ENCODE measurements at regions not wholly inside any gene's neighbourhood (a gene's known extent, or its start where the extent isn't known, plus 50 kb on each side); places are given as distances from the start of the nearest gene placed in this dataset.

- H3K27me3 Mint-ChIP-seq, result no peaks in the 10 kb centered on the region
- no peaks in the 10 kb centered on the region for H3K9me3 Mint-ChIP-seq
- no peaks in the 10 kb centered on the region for H3K4me1 Mint-ChIP-seq
- no peak overlapping the region for H3K27ac Mint-ChIP-seq
- H3K36me3 Mint-ChIP-seq (ENCODE audit: low read depth), result no peaks in the 10 kb centered on the region
- no peak for DNase-seq
- ChIA-PET POLR2A (no interaction called here), CTCF (no interaction called here)
- H3K4me3 Mint-ChIP-seq, result no peak overlapping the region
Observed at GRCh38 chr17:6343736-6344135, 91.2 kb downstream of the AIPL1 start.

GRCh38 chr17:6343191-6343590 lies 91.7 kb downstream of the AIPL1 start:
- POLR2A ChIA-PET, result no interaction called here
- DNase-seq, result no peak
- no peak overlapping the region for H3K27ac Mint-ChIP-seq
- H3K9me3 Mint-ChIP-seq, result no peaks in the 10 kb centered on the region
- no peak overlapping the region for H3K4me3 Mint-ChIP-seq
- CTCF ChIA-PET, result no interaction called here
- no peaks in the 10 kb centered on the region for H3K4me1 Mint-ChIP-seq
- no peaks in the 10 kb centered on the region for H3K36me3 Mint-ChIP-seq (ENCODE audit: low read depth)
- no peaks in the 10 kb centered on the region for H3K27me3 Mint-ChIP-seq

DNA sequence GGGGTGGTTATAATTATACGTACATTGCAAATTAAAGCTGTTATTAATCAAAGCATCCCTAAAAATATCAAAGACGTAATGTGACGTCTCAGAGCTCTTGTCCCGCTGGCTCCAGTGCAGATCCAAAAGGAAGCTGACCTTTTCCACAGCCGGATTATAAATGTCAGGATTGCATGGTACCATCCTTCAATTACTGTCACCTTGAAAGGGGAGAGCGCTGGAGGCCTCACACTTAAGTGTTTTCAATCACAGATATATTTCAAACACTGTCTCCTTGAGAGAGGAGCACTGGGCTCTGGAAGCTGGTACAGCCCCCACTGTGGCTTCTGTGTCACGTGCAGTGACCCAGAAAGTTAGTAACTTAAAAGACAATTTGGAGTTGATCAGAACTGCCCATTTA lies 94.2 kb downstream of the AIPL1 start:
- Mint-ChIP-seq H3K4me3 (no peak overlapping the region), H3K36me3 (ENCODE audit: low read depth) (no peaks in the 10 kb centered on the region), H3K4me1 (no peaks in the 10 kb centered on the region), H3K9me3 (no peaks in the 10 kb centered on the region), H3K27ac (no peak overlapping the region), H3K27me3 (no peaks in the 10 kb centered on the region)
- ChIA-PET POLR2A (no interaction called here), CTCF (no interaction called here)
- DNase-seq, result no peak

DNA sequence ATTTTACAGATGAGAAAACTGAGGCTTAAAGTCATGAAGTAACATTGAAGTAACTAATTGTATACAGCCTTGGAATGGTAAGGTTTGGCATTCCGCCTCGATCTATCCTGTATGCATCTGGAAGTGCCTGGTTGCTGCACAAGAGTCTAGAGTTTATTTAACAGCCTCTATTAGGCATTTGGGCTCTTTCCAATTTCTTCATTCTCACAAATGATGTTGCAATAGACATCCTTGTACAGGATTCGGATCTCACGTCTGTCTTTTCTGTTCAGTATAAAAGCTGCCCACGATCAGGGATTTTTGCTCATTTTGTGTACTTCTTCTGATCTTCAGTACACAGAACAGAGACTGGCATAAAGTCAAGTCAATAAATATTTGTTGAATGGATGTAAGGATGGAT lies 100.5 kb downstream of the AIPL1 start:
- Mint-ChIP-seq H3K4me3 (no peak overlapping the region), H3K9me3 (no peaks in the 10 kb centered on the region), H3K27ac (no peak overlapping the region), H3K4me1 (no peaks in the 10 kb centered on the region), H3K36me3 (ENCODE audit: low read depth) (no peaks in the 10 kb centered on the region), H3K27me3 (peaks cover 2% of the 10 kb centered on the region)
- CTCF ChIA-PET, result no interaction called here
- no peak for DNase-seq
- POLR2A ChIA-PET, result no interaction called here

DNA sequence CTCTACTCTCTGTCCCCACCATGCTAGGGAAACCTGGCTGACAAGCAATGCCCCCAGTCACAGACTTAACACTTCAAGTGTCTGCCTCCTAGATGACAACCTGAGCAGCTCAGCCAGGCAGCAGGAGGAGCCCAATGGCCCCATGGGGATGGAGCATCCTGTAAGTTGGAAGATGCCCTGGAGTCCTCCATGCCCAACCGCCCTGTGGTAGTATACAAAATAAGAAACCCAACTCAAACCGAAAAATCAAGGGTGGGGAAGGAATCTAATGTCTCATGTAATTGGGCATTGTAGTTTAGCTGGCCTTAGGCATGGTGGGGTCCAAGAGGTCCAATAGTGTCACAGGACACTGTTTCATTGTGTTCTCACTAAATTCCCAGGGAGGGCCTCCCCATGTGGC lies 104.0 kb downstream of the AIPL1 start:
- no peaks in the 10 kb centered on the region for H3K9me3 Mint-ChIP-seq
- no peak overlapping the region for H3K4me3 Mint-ChIP-seq
- CTCF ChIA-PET, result no interaction called here
- H3K36me3 Mint-ChIP-seq (ENCODE audit: low read depth), result no peaks in the 10 kb centered on the region
- H3K27ac Mint-ChIP-seq, result no peak overlapping the region
- POLR2A ChIA-PET, result no interaction called here
- DNase-seq, result no peak
- no peaks in the 10 kb centered on the region for H3K4me1 Mint-ChIP-seq
- H3K27me3 Mint-ChIP-seq, result peaks cover 6% of the 10 kb centered on the region

GRCh38 chr17:6328279-6328678 lies 106.6 kb downstream of the AIPL1 start:
- CTCF ChIA-PET, result no interaction called here

GRCh38 chr17:6327007-6327406 lies 107.9 kb downstream of the AIPL1 start:
- H3K9me3 Mint-ChIP-seq, result no peaks in the 10 kb centered on the region
- no peak for DNase-seq
- no peaks in the 10 kb centered on the region for H3K4me1 Mint-ChIP-seq
- peaks cover 6% of the 10 kb centered on the region for H3K27me3 Mint-ChIP-seq
- ChIA-PET POLR2A (no interaction called here), CTCF (no interaction called here)
- no peak overlapping the region for H3K27ac Mint-ChIP-seq
- H3K4me3 Mint-ChIP-seq, result no peak overlapping the region
- no peaks in the 10 kb centered on the region for H3K36me3 Mint-ChIP-seq (ENCODE audit: low read depth)

More at GRCh38 chr17:6328279-6328678, 106.6 kb downstream of the AIPL1 start:
- no peak overlapping the region for H3K27ac Mint-ChIP-seq
- no peaks in the 10 kb centered on the region for H3K36me3 Mint-ChIP-seq (ENCODE audit: low read depth)
- no peak overlapping the region for H3K4me3 Mint-ChIP-seq
- H3K27me3 Mint-ChIP-seq, result peaks cover 6% of the 10 kb centered on the region
- no peaks in the 10 kb centered on the region for H3K9me3 Mint-ChIP-seq
- POLR2A ChIA-PET, result no interaction called here
- no peaks in the 10 kb centered on the region for H3K4me1 Mint-ChIP-seq
- no peak for DNase-seq

- ChIA-PET POLR2A (no interaction called here), CTCF (no interaction called here)
- H3K36me3 Mint-ChIP-seq (ENCODE audit: low read depth), result no peaks in the 10 kb centered on the region
- no peaks in the 10 kb centered on the region for H3K4me1 Mint-ChIP-seq
- peaks cover 6% of the 10 kb centered on the region for H3K27me3 Mint-ChIP-seq
- no peaks in the 10 kb centered on the region for H3K9me3 Mint-ChIP-seq
- H3K4me3 Mint-ChIP-seq, result no peak overlapping the region
- no peak for DNase-seq
- H3K27ac Mint-ChIP-seq, result no peak overlapping the region
Observed at GRCh38 chr17:6326483-6326882, 108.4 kb downstream of the AIPL1 start.

GRCh38 chr17:6325741-6326140 lies 109.2 kb downstream of the AIPL1 start:
- no peaks in the 10 kb centered on the region for H3K9me3 Mint-ChIP-seq
- no peak overlapping the region for H3K4me3 Mint-ChIP-seq
- H3K4me1 Mint-ChIP-seq, result no peaks in the 10 kb centered on the region
- H3K27me3 Mint-ChIP-seq, result peaks cover 6% of the 10 kb centered on the region
- H3K27ac Mint-ChIP-seq, result no peak overlapping the region
- ChIA-PET POLR2A (no interaction called here), CTCF (no interaction called here)
- H3K36me3 Mint-ChIP-seq (ENCODE audit: low read depth), result no peaks in the 10 kb centered on the region
- no peak for DNase-seq

DNA sequence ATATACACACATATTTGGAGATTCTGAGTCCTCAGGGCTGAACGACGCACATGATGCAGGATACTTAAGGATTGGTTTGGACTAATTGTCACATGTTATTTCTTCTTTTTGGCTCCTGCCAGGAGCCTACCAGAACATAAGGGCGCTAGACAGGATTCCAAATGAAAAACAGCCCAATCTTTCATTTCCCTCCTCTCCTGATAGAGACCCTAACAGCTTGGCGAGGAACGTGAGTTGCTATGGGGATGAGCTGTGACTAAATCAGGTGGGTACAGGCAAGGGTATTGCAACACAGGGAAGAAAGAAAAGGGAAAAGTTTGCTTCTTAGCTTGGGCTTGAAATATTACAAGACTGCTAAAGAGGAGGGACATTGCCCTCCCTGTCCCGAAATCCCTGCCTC lies 109.9 kb downstream of the AIPL1 start:
- Mint-ChIP-seq H3K4me3 (no peak overlapping the region), H3K36me3 (ENCODE audit: low read depth) (no peaks in the 10 kb centered on the region), H3K27me3 (peaks cover 5% of the 10 kb centered on the region), H3K4me1 (no peaks in the 10 kb centered on the region), H3K9me3 (no peaks in the 10 kb centered on the region), H3K27ac (no peak overlapping the region)
- ChIA-PET POLR2A (no interaction called here), CTCF (no interaction called here)
- no peak for DNase-seq

DNA sequence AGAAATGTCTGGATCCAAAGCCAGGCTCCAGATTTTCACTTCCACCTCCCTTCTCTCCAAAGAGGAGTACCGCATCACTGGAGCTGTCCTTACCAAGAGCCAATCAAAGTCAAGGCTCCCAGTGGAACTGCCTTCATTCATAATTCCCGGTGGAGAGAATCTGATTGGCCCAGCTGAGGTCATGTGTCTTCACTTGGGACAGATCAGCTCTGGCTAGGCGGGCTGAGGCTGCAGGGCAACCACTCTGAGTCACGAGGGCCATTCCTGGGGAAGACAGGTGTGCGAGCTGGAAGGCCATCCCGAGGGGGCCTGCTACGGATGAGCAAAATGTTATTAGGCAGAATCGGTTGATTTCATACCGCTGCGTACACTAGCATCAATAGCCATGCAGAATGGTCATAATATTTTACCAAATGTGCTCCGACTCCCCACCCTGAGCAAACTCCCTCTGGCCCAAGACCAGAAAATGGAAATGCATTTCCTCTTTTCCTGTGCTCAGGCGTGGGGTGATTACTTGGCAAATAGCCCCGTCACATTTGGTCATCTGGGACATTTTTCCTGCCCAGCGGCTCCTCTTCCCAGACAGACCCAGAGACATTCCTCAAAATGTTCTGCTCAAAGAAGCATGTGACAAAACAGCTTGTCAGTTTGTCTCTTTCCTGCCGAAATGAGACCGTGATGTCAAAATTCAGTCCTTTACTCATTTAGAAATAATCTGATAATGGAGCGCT lies 111.1 kb downstream of the AIPL1 start:
- Mint-ChIP-seq H3K27me3 (peaks cover 5% of the 10 kb centered on the region), H3K4me1 (no peaks in the 10 kb centered on the region), H3K4me3 (no peak overlapping the region), H3K9me3 (no peaks in the 10 kb centered on the region), H3K27ac (no peak overlapping the region), H3K36me3 (ENCODE audit: low read depth) (no peaks in the 10 kb centered on the region)
- CTCF ChIA-PET, result no interaction called here
- DNase-seq, result no peak
- POLR2A ChIA-PET, result no interaction called here

- Mint-ChIP-seq H3K4me1 (no peaks in the 10 kb centered on the region), H3K36me3 (ENCODE audit: low read depth) (no peaks in the 10 kb centered on the region), H3K27ac (no peak overlapping the region), H3K9me3 (no peaks in the 10 kb centered on the region), H3K4me3 (no peak overlapping the region), H3K27me3 (peaks cover 5% of the 10 kb centered on the region)
- no peak for DNase-seq
- POLR2A ChIA-PET, result no interaction called here
- CTCF ChIA-PET, result no interaction called here
Observed at GRCh38 chr17:6322316-6322715, 112.6 kb downstream of the AIPL1 start.

GRCh38 chr17:6314311-6314710 lies 120.6 kb downstream of the AIPL1 start:
- Mint-ChIP-seq H3K4me1 (no peaks in the 10 kb centered on the region), H3K27ac (no peak overlapping the region), H3K4me3 (no peak overlapping the region), H3K9me3 (no peaks in the 10 kb centered on the region), H3K27me3 (peaks cover 14% of the 10 kb centered on the region), H3K36me3 (ENCODE audit: low read depth) (no peaks in the 10 kb centered on the region)
- CTCF ChIA-PET, result no interaction called here
- no peak for DNase-seq
- POLR2A ChIA-PET, result no interaction called here

DNA sequence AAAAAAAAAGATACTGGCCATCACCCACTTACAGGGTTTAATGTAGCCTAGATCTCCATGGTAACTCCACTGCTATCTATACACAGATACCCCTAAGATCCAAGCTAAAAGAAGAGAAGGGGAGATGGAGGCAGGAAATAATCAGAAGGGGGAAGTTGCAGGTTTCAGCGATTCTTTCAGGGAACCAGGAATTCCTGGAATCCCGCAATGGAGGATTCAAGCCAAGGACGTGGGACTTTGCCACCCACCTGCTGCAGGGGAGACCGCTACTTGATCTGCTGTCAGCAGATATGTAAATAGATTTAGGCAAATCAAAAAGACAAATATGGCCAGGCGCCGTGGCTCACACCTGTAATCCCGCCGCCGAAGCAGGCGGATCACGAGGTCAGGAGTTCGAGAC lies 121.1 kb downstream of the AIPL1 start:
- no peak for DNase-seq
- no peak overlapping the region for H3K27ac Mint-ChIP-seq
- no peaks in the 10 kb centered on the region for H3K9me3 Mint-ChIP-seq
- H3K4me3 Mint-ChIP-seq, result no peak overlapping the region
- POLR2A ChIA-PET, result no interaction called here
- H3K27me3 Mint-ChIP-seq, result peaks cover 13% of the 10 kb centered on the region
- CTCF ChIA-PET, result no interaction called here
- H3K4me1 Mint-ChIP-seq, result no peaks in the 10 kb centered on the region
- H3K36me3 Mint-ChIP-seq (ENCODE audit: low read depth), result no peaks in the 10 kb centered on the region
